Activated CD4-positive, alpha-beta memory T cell treated with anti-CD3 and anti-CD28 coated beads, Interleukin-2, amount 10 ng/mL, durations not matched to agents 7 days and 5 days (primary cell): ENCODE measurements at regions not wholly inside any gene's neighbourhood (a gene's known extent, or its start where the extent isn't known, plus 50 kb on each side); places are given as distances from the start of the nearest gene placed in this dataset.
A peak's percentile ranks its signal among the peaks of the same experiment; 100 is the strongest.

ENCODE experiments used
- CTCF ChIA-PET: fragments of 350-600 bp; sonication (Branson Sonifier 250); formaldehyde crosslinking; loops from one replicate; lab custom pipeline; 2021; ENCODE audit warnings: antibody characterized with exemption, inconsistent platforms; lab: Charles Lee
- POLR2A ChIA-PET: fragments of 350-600 bp; sonication (Branson Sonifier 250); formaldehyde crosslinking; loops from one replicate; lab custom pipeline; 2021; ENCODE audit warnings: antibody characterized with exemption; lab: Charles Lee
- DNase-seq: peaks from one replicate; pipeline ENCODE4 v3.0.0-alpha.2; 2020
- H3K27ac Mint-ChIP-seq: one replicate; pipeline ENCODE4 v1.8.0; 2021; ENCODE audit warnings: mild to moderate bottlenecking, mixed read lengths
- H3K27me3 Mint-ChIP-seq: one replicate; pipeline ENCODE4 v1.8.0; 2021; ENCODE audit warnings: mixed read lengths
- H3K36me3 Mint-ChIP-seq: one replicate; pipeline ENCODE4 v1.8.0; 2021; ENCODE audit warnings: low read depth, mixed read lengths
- H3K4me1 Mint-ChIP-seq: one replicate; pipeline ENCODE4 v1.8.0; 2021; ENCODE audit warnings: mixed read lengths
- H3K4me3 Mint-ChIP-seq: one replicate; pipeline ENCODE4 v1.8.0; 2021; ENCODE audit warnings: mild to moderate bottlenecking, mixed read lengths
- H3K9me3 Mint-ChIP-seq: one replicate; pipeline ENCODE4 v1.8.0; 2021; ENCODE audit warnings: mixed read lengths

DNA sequence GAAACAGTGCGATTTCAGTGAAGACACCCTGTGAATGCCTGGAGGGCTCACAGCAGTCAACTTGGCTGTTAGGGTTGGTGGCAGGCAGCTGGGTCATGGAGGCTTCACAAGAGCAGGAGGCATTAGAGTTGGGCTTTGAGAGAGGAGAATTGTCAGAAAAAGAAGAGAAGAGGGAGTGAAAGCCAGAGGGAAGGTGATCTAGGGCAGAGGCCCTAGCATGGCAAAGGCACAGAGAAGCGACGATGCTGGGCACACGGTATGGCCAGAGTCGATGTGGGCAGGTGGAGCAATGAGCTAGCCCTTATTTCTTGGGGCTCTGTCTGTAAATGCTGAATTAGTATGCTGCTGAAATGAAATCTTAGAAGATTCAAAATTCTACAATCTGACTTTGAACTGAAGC is 52.6 kb upstream of the OLFM4 start:
- Mint-ChIP-seq H3K27me3 (no peaks in the 10 kb centered on the region), H3K27ac (no peak overlapping the region), H3K9me3 (no peaks in the 10 kb centered on the region), H3K36me3 (no peaks in the 10 kb centered on the region), H3K4me1 (no peaks in the 10 kb centered on the region), H3K4me3 (no peak overlapping the region)
- no peak for DNase-seq
- ChIA-PET CTCF (interaction anchor here (2.7 kb wide), 1 partner anchor 8 kb away, joined by 14 read pairs; no protein-coding TSS in a partner anchor), POLR2A (no interaction called here)

DNA sequence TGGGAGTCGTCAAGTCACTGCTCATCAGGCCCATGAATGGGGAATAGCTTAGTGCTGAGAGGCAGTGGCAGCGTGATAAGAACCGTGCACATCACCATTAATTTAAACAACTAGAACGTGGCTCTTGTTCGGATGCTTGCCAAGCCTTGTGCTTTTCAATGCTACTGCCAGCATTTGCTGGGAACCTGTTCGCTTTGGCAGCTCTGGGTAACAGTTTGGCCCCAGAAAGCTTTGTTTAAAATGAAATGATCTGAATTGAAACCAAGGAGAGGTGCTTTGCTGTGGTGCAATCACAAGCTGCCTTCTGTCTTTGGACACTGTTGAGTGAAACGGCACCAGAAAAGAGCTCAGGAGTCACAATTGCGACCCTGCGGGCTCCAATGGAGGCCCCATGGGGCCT is 53.5 kb upstream of the OLFM4 start:
- CTCF ChIA-PET: no interaction called here
- Mint-ChIP-seq H3K9me3 (no peaks in the 10 kb centered on the region), H3K4me1 (no peaks in the 10 kb centered on the region), H3K27me3 (no peaks in the 10 kb centered on the region), H3K27ac (no peak overlapping the region), H3K4me3 (no peak overlapping the region), H3K36me3 (no peaks in the 10 kb centered on the region)
- POLR2A ChIA-PET: no interaction called here
- no peak for DNase-seq

DNA sequence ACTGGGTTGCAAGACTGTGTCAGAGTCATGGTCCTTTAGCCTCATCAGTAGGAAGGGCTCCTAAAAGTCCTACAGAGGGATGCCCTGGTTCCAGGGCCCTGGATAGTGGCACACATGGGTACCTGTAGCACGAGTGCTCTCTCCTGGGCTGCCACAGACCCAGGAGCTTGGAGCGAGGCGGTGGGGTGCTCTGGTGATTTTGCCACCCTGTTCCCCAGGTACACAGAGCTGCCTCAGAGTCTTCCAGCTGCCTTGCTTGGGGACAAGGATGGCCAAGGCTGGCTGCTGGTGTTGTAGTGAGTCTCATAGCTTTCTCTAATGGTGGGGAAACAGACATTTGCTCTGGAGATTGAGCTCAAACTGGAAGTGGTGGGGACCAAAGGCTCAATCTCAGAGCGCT is 53.9 kb upstream of the OLFM4 start:
- POLR2A ChIA-PET: no interaction called here
- Mint-ChIP-seq H3K36me3 (no peaks in the 10 kb centered on the region), H3K27ac (no peak overlapping the region), H3K9me3 (no peaks in the 10 kb centered on the region), H3K27me3 (no peaks in the 10 kb centered on the region), H3K4me1 (no peaks in the 10 kb centered on the region), H3K4me3 (no peak overlapping the region)
- no peak for DNase-seq
- CTCF ChIA-PET: no interaction called here

DNA sequence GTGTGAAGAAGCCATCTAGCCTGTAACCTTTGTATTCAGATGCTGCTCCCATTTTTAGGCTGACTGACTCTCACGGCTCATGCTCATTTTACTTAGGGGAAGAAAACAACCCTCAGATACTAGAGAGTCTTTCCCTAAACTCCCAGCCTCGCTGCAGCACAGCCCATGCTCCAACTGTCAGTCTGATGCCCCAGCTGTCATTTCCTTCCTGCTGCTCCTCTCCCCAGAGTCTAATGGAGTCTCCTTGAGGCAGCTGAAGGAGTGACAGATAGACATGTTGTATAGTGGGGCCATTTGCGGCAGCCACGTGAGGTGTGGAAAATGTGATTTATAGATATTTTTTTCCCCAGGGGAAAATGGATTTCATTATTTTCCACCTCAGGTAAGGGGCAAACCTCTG is 59.2 kb upstream of the OLFM4 start:
- CTCF ChIA-PET: interaction anchor here (0.5 to 1.7 kb wide), 3 partner anchors 8 to 97 kb away, joined by 3 to 4 read pairs (median 3); no protein-coding TSS in a partner anchor
- Mint-ChIP-seq H3K4me1 (no peaks in the 10 kb centered on the region), H3K27ac (no peak overlapping the region), H3K4me3 (no peak overlapping the region), H3K9me3 (no peaks in the 10 kb centered on the region), H3K36me3 (no peaks in the 10 kb centered on the region), H3K27me3 (peaks cover 6% of the 10 kb centered on the region)
- POLR2A ChIA-PET: no interaction called here
- no peak for DNase-seq

DNA sequence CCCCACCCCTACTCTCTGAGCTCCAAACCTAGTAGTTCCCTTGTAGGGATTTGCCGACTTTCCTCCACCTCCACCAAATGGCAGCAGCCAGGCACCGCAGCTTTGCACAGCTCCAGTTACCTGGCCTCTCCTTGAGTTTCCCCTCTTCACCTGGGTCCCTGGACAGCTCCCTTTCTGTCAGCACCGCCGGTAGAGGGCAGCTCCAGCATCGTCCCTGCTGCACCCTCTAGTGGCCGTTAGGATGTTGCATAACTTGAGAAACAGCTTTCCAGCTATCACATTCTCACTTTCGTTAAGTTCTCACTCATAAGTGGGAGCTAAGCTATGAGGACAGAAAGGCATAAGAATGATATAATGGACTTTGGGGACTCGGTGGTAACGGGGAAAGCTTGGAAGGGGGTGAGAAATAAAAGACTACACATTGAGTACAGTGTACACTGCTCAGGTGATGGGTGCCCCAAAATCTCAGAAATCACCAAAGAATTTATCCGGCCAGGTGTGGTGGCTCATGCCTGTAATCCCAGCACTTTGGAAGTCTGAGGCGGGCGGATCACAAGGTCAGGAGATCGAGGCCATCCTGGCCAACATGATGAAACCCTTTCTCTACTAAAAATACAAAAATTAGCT is 60.4 kb upstream of the OLFM4 start:
- ChIA-PET CTCF (interaction anchor here (0.7 to 3.4 kb wide), 34 partner anchors 9 to 362 kb away, joined by 3 to 17 read pairs (median 4); partner anchors contain the start of gene SUGT1), POLR2A (no interaction called here)
- H3K4me1 Mint-ChIP-seq: no peaks in the 10 kb centered on the region
- peak; percentile 65 for DNase-seq
- H3K36me3 Mint-ChIP-seq: no peaks in the 10 kb centered on the region
- H3K9me3 Mint-ChIP-seq: no peaks in the 10 kb centered on the region
- H3K4me3 Mint-ChIP-seq: no peak overlapping the region
- no peak overlapping the region for H3K27ac Mint-ChIP-seq
- H3K27me3 Mint-ChIP-seq: peaks cover 6% of the 10 kb centered on the region

DNA sequence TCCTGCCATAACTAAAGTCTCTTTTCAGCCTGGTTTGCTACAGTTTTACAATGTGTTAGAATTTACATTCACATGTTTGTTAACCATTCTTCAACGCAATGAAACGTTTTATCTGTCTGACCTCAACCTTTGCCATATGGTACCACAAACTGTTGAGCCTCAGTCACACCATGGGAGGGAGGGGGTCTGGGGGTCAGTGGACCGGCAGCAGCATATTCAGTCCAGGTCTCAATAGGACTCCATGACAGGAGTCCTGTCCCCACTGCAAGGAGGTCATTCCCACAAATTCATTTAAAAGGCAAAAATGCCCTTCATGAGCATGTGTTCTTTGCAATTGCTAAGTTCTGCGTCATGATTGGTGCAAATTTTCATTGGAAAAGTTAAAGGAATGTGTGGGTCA is 66.6 kb upstream of the OLFM4 start:
- H3K36me3 Mint-ChIP-seq: no peaks in the 10 kb centered on the region
- CTCF ChIA-PET: interaction anchor here (1.0 kb wide), 1 partner anchor 116 kb away, joined by 3 read pairs; no protein-coding TSS in a partner anchor
- POLR2A ChIA-PET: no interaction called here

DNA sequence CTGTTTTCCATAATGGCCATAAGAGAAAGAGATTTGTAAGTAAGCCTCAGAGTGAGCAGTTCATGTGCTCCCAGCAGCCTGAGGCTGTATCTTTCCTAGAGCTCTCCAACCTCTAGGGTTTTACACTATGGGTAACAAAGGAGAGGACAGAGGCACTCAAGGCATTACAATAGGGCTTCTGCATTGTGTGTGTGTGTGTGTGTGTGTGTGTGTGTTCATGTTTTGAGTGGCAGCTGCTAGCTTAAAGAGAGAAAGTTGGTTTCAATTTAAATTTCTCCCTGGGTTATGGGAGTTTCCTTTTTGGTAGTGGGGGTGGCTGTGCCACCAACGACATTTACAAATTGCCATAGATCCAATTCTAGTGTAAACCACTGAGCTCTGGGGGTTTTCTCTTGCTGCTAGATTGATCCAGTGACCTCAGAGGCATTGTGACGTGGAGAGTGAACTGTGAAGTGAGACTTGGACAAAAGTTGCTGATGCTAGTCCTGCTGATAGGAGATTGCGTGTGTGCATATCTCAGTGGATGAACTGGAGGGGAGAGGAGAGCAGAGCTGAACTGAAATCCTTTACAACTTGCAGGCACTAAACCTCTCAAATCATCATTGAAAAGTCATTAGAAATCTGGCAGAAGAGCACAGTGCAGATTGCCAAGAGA is 67.2 kb upstream of the OLFM4 start:
- CTCF ChIA-PET: interaction anchor here (1.0 kb wide), 1 partner anchor 115 kb away, joined by 3 read pairs; no protein-coding TSS in a partner anchor
- H3K27ac Mint-ChIP-seq: no peak overlapping the region

More for the DNA sequence above, 66.6 kb upstream of the OLFM4 start:
- no peaks in the 10 kb centered on the region for H3K27me3 Mint-ChIP-seq
- H3K9me3 Mint-ChIP-seq: no peaks in the 10 kb centered on the region
- DNase-seq: no peak
- H3K4me1 Mint-ChIP-seq: no peaks in the 10 kb centered on the region
- H3K4me3 Mint-ChIP-seq: no peak overlapping the region
- no peak overlapping the region for H3K27ac Mint-ChIP-seq

DNA sequence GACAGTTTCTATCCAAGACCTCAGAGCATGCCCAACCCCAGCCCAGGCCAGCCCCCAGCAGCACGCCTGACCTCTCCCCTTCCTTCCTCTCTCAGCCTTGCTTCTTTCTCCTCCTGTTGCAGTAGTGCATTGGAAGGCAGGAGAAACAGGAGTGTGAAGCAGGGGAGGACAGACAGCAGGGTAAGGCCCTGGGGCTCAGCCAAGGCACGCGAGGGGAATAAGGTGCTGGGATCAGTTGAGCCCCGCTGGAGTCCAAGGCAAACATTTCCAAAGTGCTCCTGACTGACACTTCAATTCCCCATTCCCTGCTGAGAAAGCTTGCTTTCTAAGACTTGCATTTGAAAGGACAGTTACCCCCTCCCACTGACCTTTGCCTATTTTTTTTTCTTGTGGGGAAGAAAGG is 73.1 kb upstream of the OLFM4 start:
- Mint-ChIP-seq H3K27ac (no peak overlapping the region), H3K27me3 (no peaks in the 10 kb centered on the region), H3K36me3 (no peaks in the 10 kb centered on the region), H3K9me3 (no peaks in the 10 kb centered on the region), H3K4me3 (no peak overlapping the region), H3K4me1 (no peaks in the 10 kb centered on the region)
- no peak for DNase-seq
- POLR2A ChIA-PET: no interaction called here
- CTCF ChIA-PET: interaction anchor here (3.4 kb wide), 1 partner anchor 12 kb away, joined by 17 read pairs; no protein-coding TSS in a partner anchor

More for the DNA sequence above, 67.2 kb upstream of the OLFM4 start:
- H3K27me3 Mint-ChIP-seq: no peaks in the 10 kb centered on the region
- H3K36me3 Mint-ChIP-seq: no peaks in the 10 kb centered on the region
- POLR2A ChIA-PET: no interaction called here
- H3K4me3 Mint-ChIP-seq: no peak overlapping the region
- H3K9me3 Mint-ChIP-seq: no peaks in the 10 kb centered on the region
- DNase-seq: no peak
- no peaks in the 10 kb centered on the region for H3K4me1 Mint-ChIP-seq

DNA sequence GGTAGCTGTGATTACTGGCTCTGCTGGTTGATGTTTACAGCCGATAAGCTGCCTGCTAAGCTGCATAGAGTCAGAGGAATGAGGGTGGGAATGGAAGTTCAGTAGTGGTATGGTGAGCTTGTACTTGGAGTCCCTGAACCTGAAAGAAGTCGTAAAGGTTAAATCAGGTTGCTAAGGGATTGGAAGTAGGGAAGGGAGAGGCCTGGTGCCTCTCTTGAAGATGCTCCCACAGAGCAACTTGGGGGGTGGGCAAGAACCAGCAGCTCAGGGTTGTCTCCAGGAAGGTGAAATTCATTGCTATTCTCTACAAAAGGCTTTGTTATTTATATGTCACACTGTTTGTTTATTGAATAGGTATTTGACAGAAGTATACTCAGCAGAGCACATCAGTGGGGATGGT is 73.8 kb upstream of the OLFM4 start:
- H3K27ac Mint-ChIP-seq: no peak overlapping the region
- no peaks in the 10 kb centered on the region for H3K9me3 Mint-ChIP-seq
- no peak overlapping the region for H3K4me3 Mint-ChIP-seq
- CTCF ChIA-PET: interaction anchor here (3.4 kb wide), 1 partner anchor 13 kb away, joined by 17 read pairs; no protein-coding TSS in a partner anchor
- H3K4me1 Mint-ChIP-seq: no peaks in the 10 kb centered on the region
- POLR2A ChIA-PET: no interaction called here
- H3K27me3 Mint-ChIP-seq: no peaks in the 10 kb centered on the region
- H3K36me3 Mint-ChIP-seq: no peaks in the 10 kb centered on the region
- DNase-seq: no peak

DNA sequence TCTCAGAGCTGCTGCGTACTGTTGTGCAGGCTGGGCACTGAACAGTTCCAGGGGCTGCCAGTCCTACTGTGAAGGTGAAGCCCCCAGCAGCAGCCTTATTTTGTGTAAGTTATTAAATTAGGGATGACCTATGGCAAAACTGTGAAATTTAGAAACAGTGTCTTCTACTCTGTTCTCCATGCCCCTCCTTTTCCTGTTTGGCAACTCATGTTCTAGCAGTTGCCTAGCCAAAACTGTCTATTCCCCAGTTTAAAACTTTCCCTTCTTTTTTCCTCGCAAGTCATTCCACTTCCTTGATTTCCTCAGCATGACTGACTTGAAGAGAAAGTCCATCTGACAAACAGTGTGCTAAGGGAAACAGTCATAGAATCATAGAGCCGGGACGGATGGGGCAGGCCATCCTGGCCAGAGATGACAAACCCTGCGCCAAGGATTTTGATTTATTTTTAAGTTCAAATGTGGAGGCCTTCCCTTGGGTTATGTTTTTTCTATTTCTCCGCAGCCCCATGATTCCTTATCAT is 78.1 kb upstream of the OLFM4 start:
- no peaks in the 10 kb centered on the region for H3K4me1 Mint-ChIP-seq
- H3K9me3 Mint-ChIP-seq: no peaks in the 10 kb centered on the region
- H3K4me3 Mint-ChIP-seq: no peak overlapping the region
- ChIA-PET POLR2A (no interaction called here), CTCF (no interaction called here)
- H3K27ac Mint-ChIP-seq: no peak overlapping the region
- no peak for DNase-seq
- no peaks in the 10 kb centered on the region for H3K36me3 Mint-ChIP-seq
- no peaks in the 10 kb centered on the region for H3K27me3 Mint-ChIP-seq

DNA sequence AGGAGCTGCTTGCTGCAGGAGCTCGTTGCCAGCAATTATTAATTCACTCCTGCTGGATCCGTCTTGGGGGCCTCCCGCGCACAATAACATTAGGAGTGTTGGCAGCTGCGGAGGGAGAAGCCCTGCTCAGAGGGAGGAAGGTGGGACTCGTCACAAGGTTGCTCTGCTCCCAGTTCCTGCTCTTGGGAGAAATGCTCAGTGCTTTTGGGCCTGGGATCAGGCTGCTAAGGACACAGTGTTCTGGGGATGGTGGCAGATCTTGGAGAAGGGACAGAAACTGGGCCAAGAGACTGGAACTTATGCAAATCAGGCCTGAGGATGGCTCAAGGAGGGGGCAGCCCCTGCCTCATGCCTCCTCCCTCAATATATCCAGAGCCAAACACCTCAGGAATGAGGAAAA is 78.9 kb upstream of the OLFM4 start:
- Mint-ChIP-seq H3K9me3 (no peaks in the 10 kb centered on the region), H3K27me3 (no peaks in the 10 kb centered on the region), H3K36me3 (no peaks in the 10 kb centered on the region), H3K27ac (no peak overlapping the region), H3K4me1 (no peaks in the 10 kb centered on the region), H3K4me3 (no peak overlapping the region)
- ChIA-PET POLR2A (no interaction called here), CTCF (no interaction called here)
- no peak for DNase-seq

DNA sequence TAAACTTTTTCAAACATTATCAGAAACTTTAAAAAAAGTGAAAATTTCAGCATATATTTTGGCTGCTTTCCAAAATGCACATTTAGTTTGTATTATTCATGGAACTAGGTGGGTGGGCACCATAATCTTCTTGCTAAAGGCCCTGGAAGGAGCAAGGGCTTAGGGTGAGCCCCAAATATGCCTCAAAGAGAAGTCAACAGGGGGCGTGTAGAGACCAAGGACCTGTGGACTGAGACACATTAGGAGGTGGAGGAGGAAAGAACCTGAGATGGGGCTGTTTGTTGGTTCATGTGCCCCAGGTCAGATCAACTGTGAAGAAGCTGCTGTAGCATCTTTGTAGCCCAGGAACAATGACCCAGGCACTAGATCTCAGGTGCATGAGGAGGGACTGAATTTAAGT is 79.6 kb upstream of the OLFM4 start:
- no peak overlapping the region for H3K4me3 Mint-ChIP-seq
- H3K27me3 Mint-ChIP-seq: no peaks in the 10 kb centered on the region
- CTCF ChIA-PET: no interaction called here
- POLR2A ChIA-PET: no interaction called here
- DNase-seq: no peak
- H3K36me3 Mint-ChIP-seq: no peaks in the 10 kb centered on the region
- H3K9me3 Mint-ChIP-seq: no peaks in the 10 kb centered on the region
- no peaks in the 10 kb centered on the region for H3K4me1 Mint-ChIP-seq
- no peak overlapping the region for H3K27ac Mint-ChIP-seq

DNA sequence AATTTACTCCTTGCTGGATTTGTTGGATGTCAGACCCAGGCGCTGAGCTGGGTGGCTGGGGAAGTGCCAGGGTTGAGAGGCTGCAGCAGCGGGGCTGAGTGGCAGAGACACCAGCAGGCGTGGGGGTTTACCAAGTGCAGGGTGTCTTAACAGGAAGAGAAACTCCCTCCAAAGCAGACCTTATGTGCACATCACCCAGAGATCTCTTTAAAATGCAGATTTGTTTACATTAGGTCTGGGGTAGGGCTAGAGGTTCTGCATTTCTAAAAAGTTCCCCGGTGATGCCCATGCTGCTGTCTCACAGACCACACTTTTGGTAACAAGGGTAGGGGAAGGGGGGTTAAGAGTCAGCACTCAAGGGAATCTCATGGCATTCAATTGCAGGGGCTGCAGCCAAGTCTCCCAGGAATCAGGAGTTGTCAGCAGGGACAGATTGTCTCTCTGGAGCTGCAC is 80.7 kb upstream of the OLFM4 start:
- Mint-ChIP-seq H3K27ac (no peak overlapping the region), H3K4me3 (no peak overlapping the region), H3K27me3 (peaks cover 2% of the 10 kb centered on the region), H3K4me1 (no peaks in the 10 kb centered on the region), H3K9me3 (no peaks in the 10 kb centered on the region), H3K36me3 (no peaks in the 10 kb centered on the region)
- ChIA-PET CTCF (no interaction called here), POLR2A (no interaction called here)
- no peak for DNase-seq
